Nephron progenitor cell (in vitro differentiated cells): ENCODE measurements at regions not wholly inside any gene's neighbourhood (a gene's known extent, or its start where the extent isn't known, plus 50 kb on each side); places are given as distances from the start of the nearest gene placed in this dataset.

Source experiments
- DNase-seq: peaks from one replicate; pipeline ENCODE4 v3.0.0; 2021
- H3K27ac Mint-ChIP-seq: 2 replicates; pipeline ENCODE4 v1.8.0; 2021; ENCODE audit warnings: mild to moderate bottlenecking, moderate library complexity, mixed read lengths
- H3K27me3 Mint-ChIP-seq: 2 replicates; pipeline ENCODE4 v1.8.0; 2021; ENCODE audit warnings: mild to moderate bottlenecking, low read depth, mixed read lengths; ENCODE audit not compliant: poor library complexity
- H3K36me3 Mint-ChIP-seq: 2 replicates; pipeline ENCODE4 v1.8.0; 2021; ENCODE audit warnings: low read depth, mixed read lengths
- H3K4me1 Mint-ChIP-seq: 2 replicates; pipeline ENCODE4 v1.8.0; 2021; ENCODE audit warnings: mixed read lengths
- H3K4me3 Mint-ChIP-seq: 2 replicates; pipeline ENCODE4 v1.8.0; 2021; ENCODE audit warnings: mild to moderate bottlenecking, moderate library complexity, mixed read lengths
- H3K9me3 Mint-ChIP-seq: 2 replicates; pipeline ENCODE4 v1.8.0; 2021; ENCODE audit warnings: mild to moderate bottlenecking, moderate library complexity, mixed read lengths
- CTCF ChIP-seq: fragments of 200-600 bp; sonication (generic); IDR thresholded peaks from 2 replicates; pipeline ENCODE4 v1.5.0; 2021; ENCODE audit warnings: antibody characterized with exemption

- Mint-ChIP-seq H3K9me3 (peaks cover 4% of the 10 kb centered on the region), H3K36me3 (no peaks in the 10 kb centered on the region), H3K27me3 (peaks cover 13% of the 10 kb centered on the region), H3K4me1 (no peaks in the 10 kb centered on the region), H3K27ac (no peak overlapping the region), H3K4me3 (no peak overlapping the region)
- TF ChIP-seq CTCF: no peak
- no peak for DNase-seq
Measured at GRCh38 chr14:82180139-82180538, 646.5 kb upstream of the SEL1L start.

- no peaks in the 10 kb centered on the region for H3K4me1 Mint-ChIP-seq
- H3K4me3 Mint-ChIP-seq: no peak overlapping the region
- no peaks in the 10 kb centered on the region for H3K36me3 Mint-ChIP-seq
- DNase-seq: no peak
- no peak for TF ChIP-seq CTCF
- H3K27ac Mint-ChIP-seq: no peak overlapping the region
- H3K9me3 Mint-ChIP-seq: peaks cover 4% of the 10 kb centered on the region
- peaks cover 9% of the 10 kb centered on the region for H3K27me3 Mint-ChIP-seq
Measured at GRCh38 chr14:82182646-82183045, 649.0 kb upstream of the SEL1L start.

GRCh38 chr14:82190742-82191141 is 657.1 kb upstream of the SEL1L start:
- no peak for DNase-seq
- H3K27ac Mint-ChIP-seq: no peak overlapping the region
- peaks cover 3% of the 10 kb centered on the region for H3K27me3 Mint-ChIP-seq
- no peaks in the 10 kb centered on the region for H3K36me3 Mint-ChIP-seq
- H3K4me1 Mint-ChIP-seq: no peaks in the 10 kb centered on the region
- no peak for TF ChIP-seq CTCF
- H3K4me3 Mint-ChIP-seq: no peak overlapping the region
- peaks cover 13% of the 10 kb centered on the region for H3K9me3 Mint-ChIP-seq

- Mint-ChIP-seq H3K4me3 (no peak overlapping the region), H3K9me3 (peaks cover 13% of the 10 kb centered on the region), H3K27ac (no peak overlapping the region), H3K36me3 (no peaks in the 10 kb centered on the region), H3K27me3 (peaks cover 3% of the 10 kb centered on the region), H3K4me1 (no peaks in the 10 kb centered on the region)
- TF ChIP-seq CTCF: no peak
- DNase-seq: no peak
Measured at GRCh38 chr14:82192387-82192786, 658.7 kb upstream of the SEL1L start.

- H3K4me1 Mint-ChIP-seq: no peaks in the 10 kb centered on the region
- no peaks in the 10 kb centered on the region for H3K27me3 Mint-ChIP-seq
- no peak for TF ChIP-seq CTCF
- no peak for DNase-seq
- H3K4me3 Mint-ChIP-seq: no peak overlapping the region
- no peak overlapping the region for H3K27ac Mint-ChIP-seq
- no peaks in the 10 kb centered on the region for H3K9me3 Mint-ChIP-seq
- H3K36me3 Mint-ChIP-seq: no peaks in the 10 kb centered on the region
Measured at GRCh38 chr14:82223276-82223675, 689.6 kb upstream of the SEL1L start.

- H3K4me1 Mint-ChIP-seq: peaks cover 6% of the 10 kb centered on the region
- H3K4me3 Mint-ChIP-seq: no peak overlapping the region
- no peak overlapping the region for H3K27ac Mint-ChIP-seq
- no peak for TF ChIP-seq CTCF
- no peaks in the 10 kb centered on the region for H3K9me3 Mint-ChIP-seq
- no peaks in the 10 kb centered on the region for H3K27me3 Mint-ChIP-seq
- H3K36me3 Mint-ChIP-seq: no peaks in the 10 kb centered on the region
- DNase-seq: no peak
Measured at GRCh38 chr14:82224610-82225009, 691.0 kb upstream of the SEL1L start.
